Panc1 (cell line): ENCODE measurements at regions not wholly inside any gene's neighbourhood (a gene's known extent, or its start where the extent isn't known, plus 50 kb on each side); places are given as distances from the start of the nearest gene placed in this dataset.

Experiments
- ATAC-seq: fragments of 200-7000 bp; cut with Tn5 transposase; 2 replicates; pipeline ENCODE4 v1.9.1; 2020; ENCODE audit warnings: mild to moderate bottlenecking, moderate library complexity
- BruUV-seq: library from RNA; stranded (reverse); fragments of 400-500 nt; replicated peaks from 2 replicates; lab custom pipeline; 2021; lab: Mats Ljungman, UMichigan
- CTCF ChIA-PET: fragments of 300-600 bp; sonication (Branson Sonifier 250); formaldehyde crosslinking; loops from one replicate; lab custom pipeline; 2022; ENCODE audit warnings: antibody characterized with exemption; lab: Charles Lee
- POLR2A ChIA-PET: fragments of 300-600 bp; sonication (Branson Sonifier 250); formaldehyde crosslinking; loops from one replicate; lab custom pipeline; 2022; ENCODE audit warnings: antibody characterized with exemption; lab: Charles Lee
- DNase-seq: peaks from one replicate; pipeline ENCODE4 v3.0.0-alpha.2; 2010; ENCODE audit warnings: low read depth, low spot score
- H3K27ac ChIP-seq: 2 replicates; pipeline ENCODE4 v1.5.1; 2011; ENCODE audit warnings: mild to moderate bottlenecking, low read length, inconsistent platforms
- H3K27me3 ChIP-seq: fragments of 200-500 bp; sonication (Bioruptor generic); 2 replicates; pipeline ENCODE4 v1.6.0; 2014; ENCODE audit warnings: low read length, inconsistent platforms; ENCODE audit not compliant: control insufficient read depth, insufficient read depth
- H3K36me3 ChIP-seq: fragments of 200-500 bp; sonication (Bioruptor generic); 2 replicates; pipeline ENCODE4 v1.5.1; 2014; ENCODE audit warnings: inconsistent platforms, mild to moderate bottlenecking, low read length, moderate library complexity; ENCODE audit not compliant: control insufficient read depth, insufficient read depth
- H3K4me1 ChIP-seq: 2 replicates; pipeline ENCODE4 v1.5.1; 2011; ENCODE audit warnings: inconsistent platforms, mild to moderate bottlenecking, low read length, moderate library complexity; ENCODE audit not compliant: control insufficient read depth, insufficient read depth
- H3K4me3 ChIP-seq, 2 experiments: 2 replicates each; pipeline ENCODE4 v1.5.1; 2011 to 2012; ENCODE audit warnings: low read depth in 2 of 2, low read length in 2 of 2, mild to moderate bottlenecking in 2 of 2, inconsistent platforms in 1 of 2, moderate library complexity in 1 of 2
- H3K9me3 ChIP-seq: fragments of 200-500 bp; sonication (Bioruptor generic); 2 replicates; pipeline ENCODE4 v1.5.1; 2014; ENCODE audit warnings: low read depth, mild to moderate bottlenecking, inconsistent platforms, low read length, moderate library complexity; ENCODE audit not compliant: control insufficient read depth, insufficient read depth
- POLR2AphosphoS5 ChIP-seq: IDR thresholded peaks from 2 replicates; pipeline ENCODE4 v1.6.1; 2012; ENCODE audit warnings: mild to moderate bottlenecking, low read depth, low read length, moderate library complexity
- SIN3A ChIP-seq: IDR thresholded peaks from 2 replicates; pipeline ENCODE4 v1.6.1; 2012; ENCODE audit warnings: low read depth, mild to moderate bottlenecking, low read length, moderate library complexity, borderline replicate concordance; ENCODE audit not compliant: insufficient read depth
- TCF7L2 ChIP-seq: IDR thresholded peaks from 2 replicates; pipeline ENCODE4 v1.6.1; 2011; ENCODE audit warnings: mild to moderate bottlenecking, low read depth, low read length, inconsistent platforms
- in situ Hi-C: cut with HindIII; loops from 2 replicates; pipeline ENCODE4 v1.10.0; 2016; ENCODE audit warnings: low sequenced_read_pairs, low pct_unique_long_range_greater_than_20kb
- intact Hi-C: fragments of 100-400 bp; cut with micrococcal nuclease; formaldehyde crosslinking; loops from one replicate; pipeline ENCODE4 v1.10.0; 2022; ENCODE audit not compliant: unreplicated experiment
- TF ChIP-seq, protein P1 (sequence below), 2 experiments: IDR thresholded peaks; 2 replicates each; pipeline ENCODE4 v1.6.1; 2011 to 2012; ENCODE audit warnings: low read depth in 2 of 2, control low read depth in 1 of 2, low read length in 1 of 2, mild to moderate bottlenecking in 1 of 2, moderate library complexity in 1 of 2; ENCODE audit not compliant: insufficient read depth in 1 of 2
- TF ChIP-seq, protein P2 (sequence below): fragments of 450-650 bp; IDR thresholded peaks from 2 replicates; pipeline ENCODE4 v1.5.1; 2017; ENCODE audit warnings: mild to moderate bottlenecking

GRCh38 chr7:20030915-20031362 lies 186.2 kb downstream of the MACC1 start:
- H3K27ac ChIP-seq = no peak overlapping the region
- in situ Hi-C loops (no loop called here), intact Hi-C loops (no loop called here)
- no peaks in the 10 kb centered on the region for H3K27me3 ChIP-seq
- ATAC-seq = no peak
- no TSS peak for BruUV-seq
- H3K36me3 ChIP-seq = no peaks in the 10 kb centered on the region
- no peaks in the 10 kb centered on the region for H3K9me3 ChIP-seq
- no peaks in the 10 kb centered on the region for H3K4me1 ChIP-seq
- ChIA-PET POLR2A (no interaction called here), CTCF (no interaction called here)
- no peak overlapping the region for H3K4me3 ChIP-seq
- TF ChIP-seq POLR2AphosphoS5 = no peak
- TF ChIP-seq, protein P1, sequence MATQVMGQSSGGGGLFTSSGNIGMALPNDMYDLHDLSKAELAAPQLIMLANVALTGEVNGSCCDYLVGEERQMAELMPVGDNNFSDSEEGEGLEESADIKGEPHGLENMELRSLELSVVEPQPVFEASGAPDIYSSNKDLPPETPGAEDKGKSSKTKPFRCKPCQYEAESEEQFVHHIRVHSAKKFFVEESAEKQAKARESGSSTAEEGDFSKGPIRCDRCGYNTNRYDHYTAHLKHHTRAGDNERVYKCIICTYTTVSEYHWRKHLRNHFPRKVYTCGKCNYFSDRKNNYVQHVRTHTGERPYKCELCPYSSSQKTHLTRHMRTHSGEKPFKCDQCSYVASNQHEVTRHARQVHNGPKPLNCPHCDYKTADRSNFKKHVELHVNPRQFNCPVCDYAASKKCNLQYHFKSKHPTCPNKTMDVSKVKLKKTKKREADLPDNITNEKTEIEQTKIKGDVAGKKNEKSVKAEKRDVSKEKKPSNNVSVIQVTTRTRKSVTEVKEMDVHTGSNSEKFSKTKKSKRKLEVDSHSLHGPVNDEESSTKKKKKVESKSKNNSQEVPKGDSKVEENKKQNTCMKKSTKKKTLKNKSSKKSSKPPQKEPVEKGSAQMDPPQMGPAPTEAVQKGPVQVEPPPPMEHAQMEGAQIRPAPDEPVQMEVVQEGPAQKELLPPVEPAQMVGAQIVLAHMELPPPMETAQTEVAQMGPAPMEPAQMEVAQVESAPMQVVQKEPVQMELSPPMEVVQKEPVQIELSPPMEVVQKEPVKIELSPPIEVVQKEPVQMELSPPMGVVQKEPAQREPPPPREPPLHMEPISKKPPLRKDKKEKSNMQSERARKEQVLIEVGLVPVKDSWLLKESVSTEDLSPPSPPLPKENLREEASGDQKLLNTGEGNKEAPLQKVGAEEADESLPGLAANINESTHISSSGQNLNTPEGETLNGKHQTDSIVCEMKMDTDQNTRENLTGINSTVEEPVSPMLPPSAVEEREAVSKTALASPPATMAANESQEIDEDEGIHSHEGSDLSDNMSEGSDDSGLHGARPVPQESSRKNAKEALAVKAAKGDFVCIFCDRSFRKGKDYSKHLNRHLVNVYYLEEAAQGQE (IDR thresholded peaks at IDR 0.05; ENCODE audit: insufficient read depth in 1 of 2, low read depth in 2 of 2, low read length in 1 of 2) = no peak
- TF ChIP-seq SIN3A = no peak
- no peak for DNase-seq

DNA sequence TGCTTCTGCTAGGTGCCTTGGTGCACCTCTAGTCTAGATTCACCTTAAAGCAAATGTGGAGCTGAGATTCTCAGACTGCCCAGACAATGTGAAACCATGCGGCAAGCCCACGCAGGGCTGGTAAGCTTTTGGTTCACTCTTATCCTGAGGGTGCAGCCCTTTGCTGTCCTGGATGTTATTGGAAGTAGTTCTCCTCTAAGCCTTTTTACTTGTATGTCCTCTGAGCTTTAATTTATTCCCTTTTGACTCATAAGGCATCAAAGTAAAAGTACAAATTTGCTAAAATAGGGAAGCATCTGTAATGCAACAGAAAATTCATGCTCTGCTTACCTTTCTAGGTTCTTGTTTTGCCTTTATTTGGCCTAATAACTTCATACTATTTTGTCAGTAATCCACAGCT lies 186.8 kb downstream of the MACC1 start:
- DNase-seq = no peak
- intact Hi-C loops = no loop called here
- ATAC-seq = no peak
- Histone ChIP-seq H3K4me3 (no peak overlapping the region), H3K4me1 (no peaks in the 10 kb centered on the region), H3K27ac (no peak overlapping the region), H3K36me3 (no peaks in the 10 kb centered on the region), H3K27me3 (no peaks in the 10 kb centered on the region), H3K9me3 (no peaks in the 10 kb centered on the region)
- no TSS peak for BruUV-seq
- in situ Hi-C loops = no loop called here
- TF ChIP-seq POLR2AphosphoS5 (no peak), SIN3A (no peak), TCF7L2 (no peak)
- TF ChIP-seq, protein P2, sequence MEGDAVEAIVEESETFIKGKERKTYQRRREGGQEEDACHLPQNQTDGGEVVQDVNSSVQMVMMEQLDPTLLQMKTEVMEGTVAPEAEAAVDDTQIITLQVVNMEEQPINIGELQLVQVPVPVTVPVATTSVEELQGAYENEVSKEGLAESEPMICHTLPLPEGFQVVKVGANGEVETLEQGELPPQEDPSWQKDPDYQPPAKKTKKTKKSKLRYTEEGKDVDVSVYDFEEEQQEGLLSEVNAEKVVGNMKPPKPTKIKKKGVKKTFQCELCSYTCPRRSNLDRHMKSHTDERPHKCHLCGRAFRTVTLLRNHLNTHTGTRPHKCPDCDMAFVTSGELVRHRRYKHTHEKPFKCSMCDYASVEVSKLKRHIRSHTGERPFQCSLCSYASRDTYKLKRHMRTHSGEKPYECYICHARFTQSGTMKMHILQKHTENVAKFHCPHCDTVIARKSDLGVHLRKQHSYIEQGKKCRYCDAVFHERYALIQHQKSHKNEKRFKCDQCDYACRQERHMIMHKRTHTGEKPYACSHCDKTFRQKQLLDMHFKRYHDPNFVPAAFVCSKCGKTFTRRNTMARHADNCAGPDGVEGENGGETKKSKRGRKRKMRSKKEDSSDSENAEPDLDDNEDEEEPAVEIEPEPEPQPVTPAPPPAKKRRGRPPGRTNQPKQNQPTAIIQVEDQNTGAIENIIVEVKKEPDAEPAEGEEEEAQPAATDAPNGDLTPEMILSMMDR = no peak
- TF ChIP-seq, protein P1 (IDR thresholded peaks at IDR 0.05; ENCODE audit: insufficient read depth in 1 of 2, low read depth in 2 of 2, low read length in 1 of 2) = no peak
- CTCF ChIA-PET = no interaction called here
- POLR2A ChIA-PET = no interaction called here
